ENCODE measurements at regions not wholly inside any gene's neighbourhood (a gene's known extent, or its start where the extent isn't known, plus 50 kb on each side); places are given as distances from the start of the nearest gene placed in this dataset.
"Not testable (repeated sequence)": the region's sequence is repeated elsewhere in the genome, so short reads cannot be mapped to it uniquely, and the experiment has no call there.

GRCh38 chr18:1691863-1692262, 787.2 kb downstream of the ADCYAP1 start:
- Mint-ChIP-seq H3K27ac (no peak overlapping the region), H3K36me3 (ENCODE audit: low read depth) (no peaks in the 10 kb centered on the region), H3K9me3 (no peaks in the 10 kb centered on the region), H3K4me1 (ENCODE audit: low read depth) (no peaks in the 10 kb centered on the region), H3K27me3 (no peaks in the 10 kb centered on the region), H3K4me3 (no peak overlapping the region)

DNA sequence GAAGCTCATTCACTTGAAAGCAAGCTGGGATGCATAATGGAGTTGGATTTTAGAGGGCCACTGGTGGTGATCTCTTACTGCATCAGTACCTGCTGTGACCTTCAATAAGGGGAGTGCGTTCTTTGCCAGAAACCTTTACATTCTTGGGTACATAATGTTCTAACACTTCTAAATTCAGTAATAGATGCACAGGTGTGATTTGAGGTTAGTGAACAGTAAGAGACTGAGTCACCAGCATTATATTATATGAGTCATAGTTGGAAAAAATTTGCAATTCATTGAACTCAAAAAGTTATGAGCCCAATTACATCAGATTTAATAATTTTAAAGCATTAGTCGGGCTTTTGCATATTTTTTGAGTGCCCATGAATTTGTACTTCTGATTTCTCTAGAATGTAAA, 803.3 kb downstream of the ADCYAP1 start:
- H3K36me3 Mint-ChIP-seq (ENCODE audit: low read depth) = no peaks in the 10 kb centered on the region
- no peak overlapping the region for H3K4me3 Mint-ChIP-seq
- H3K27ac Mint-ChIP-seq = no peak overlapping the region
- no peaks in the 10 kb centered on the region for H3K27me3 Mint-ChIP-seq
- no peaks in the 10 kb centered on the region for H3K4me1 Mint-ChIP-seq (ENCODE audit: low read depth)
- H3K9me3 Mint-ChIP-seq = no peaks in the 10 kb centered on the region

DNA sequence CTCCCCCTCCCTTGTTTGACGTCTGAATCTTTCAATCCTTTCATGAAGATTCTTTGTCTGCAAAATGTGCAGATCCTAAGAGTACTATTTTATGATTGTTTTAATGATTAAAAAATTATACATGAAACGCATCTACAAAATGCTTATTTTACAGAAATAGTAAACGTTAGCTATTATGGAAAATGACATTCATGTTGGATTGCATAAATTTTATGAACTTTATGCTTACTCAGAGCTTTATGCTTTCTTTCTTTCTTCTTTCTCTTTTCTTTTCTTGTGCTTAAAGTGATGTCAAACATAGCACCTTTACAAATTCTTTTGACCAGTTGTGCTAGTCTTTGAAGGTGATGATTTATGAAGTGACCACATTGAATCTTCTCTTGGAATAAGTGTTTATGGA, 805.4 kb downstream of the ADCYAP1 start:
- H3K27ac Mint-ChIP-seq = no peak overlapping the region
- H3K36me3 Mint-ChIP-seq (ENCODE audit: low read depth) = no peaks in the 10 kb centered on the region
- no peak overlapping the region for H3K4me3 Mint-ChIP-seq
- H3K27me3 Mint-ChIP-seq = no peaks in the 10 kb centered on the region
- H3K9me3 Mint-ChIP-seq = no peaks in the 10 kb centered on the region
- H3K4me1 Mint-ChIP-seq (ENCODE audit: low read depth) = no peaks in the 10 kb centered on the region

DNA sequence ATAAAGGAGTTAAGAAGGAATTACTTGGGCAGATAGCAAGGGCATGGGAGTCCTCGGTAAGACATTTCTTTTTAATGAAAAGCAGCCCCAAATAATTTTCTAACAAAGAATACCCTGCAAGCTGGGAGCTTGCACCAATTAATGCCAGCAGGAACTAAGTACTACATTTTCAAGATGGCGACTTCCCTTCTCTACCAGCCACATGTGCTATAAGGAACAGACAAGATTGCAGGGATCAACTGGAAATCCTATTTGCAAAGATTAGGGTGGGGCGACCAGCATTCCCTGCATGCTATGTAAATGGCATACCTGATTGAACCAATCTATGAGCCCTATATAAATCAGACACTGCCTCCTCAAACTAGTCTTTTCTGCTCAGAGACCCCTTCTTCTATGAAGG, 827.5 kb downstream of the ADCYAP1 start:
- H3K36me3 Mint-ChIP-seq (ENCODE audit: low read depth) = no peaks in the 10 kb centered on the region
- H3K9me3 Mint-ChIP-seq = peaks cover 4% of the 10 kb centered on the region
- H3K27me3 Mint-ChIP-seq = no peaks in the 10 kb centered on the region
- no peak overlapping the region for H3K4me3 Mint-ChIP-seq
- no peaks in the 10 kb centered on the region for H3K4me1 Mint-ChIP-seq (ENCODE audit: low read depth)
- no peak overlapping the region for H3K27ac Mint-ChIP-seq

DNA sequence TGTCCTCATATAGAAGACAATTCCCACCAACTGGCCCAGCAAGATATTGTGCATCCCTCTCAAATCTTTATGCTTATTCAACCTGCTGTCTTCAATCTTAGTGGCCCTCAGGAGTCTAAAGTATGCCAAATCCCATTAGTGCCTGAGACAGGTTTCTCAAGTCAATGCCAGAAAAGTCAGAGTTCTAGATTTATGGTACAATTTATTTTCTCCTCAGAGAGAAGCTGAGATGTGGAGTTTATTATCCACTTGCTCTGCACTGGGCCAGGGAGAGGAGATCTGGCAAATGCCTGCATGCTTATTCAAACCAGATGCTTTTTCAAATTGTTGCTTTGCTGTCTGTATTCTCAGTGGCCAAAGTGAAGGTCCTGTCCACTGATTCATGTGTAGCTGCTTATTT, 825.2 kb downstream of the METTL4 start:
- H3K36me3 Mint-ChIP-seq (ENCODE audit: low read depth) = no peaks in the 10 kb centered on the region
- no peaks in the 10 kb centered on the region for H3K9me3 Mint-ChIP-seq
- no peak overlapping the region for H3K4me3 Mint-ChIP-seq
- no peaks in the 10 kb centered on the region for H3K4me1 Mint-ChIP-seq (ENCODE audit: low read depth)
- H3K27me3 Mint-ChIP-seq = no peaks in the 10 kb centered on the region
- no peak overlapping the region for H3K27ac Mint-ChIP-seq

GRCh38 chr18:1751249-1751648, 820.1 kb downstream of the METTL4 start:
- Mint-ChIP-seq H3K4me3 (no peak overlapping the region), H3K4me1 (ENCODE audit: low read depth) (no peaks in the 10 kb centered on the region), H3K9me3 (no peaks in the 10 kb centered on the region), H3K27me3 (no peaks in the 10 kb centered on the region), H3K27ac (no peak overlapping the region), H3K36me3 (ENCODE audit: low read depth) (no peaks in the 10 kb centered on the region)

GRCh38 chr18:1760901-1761300, 810.4 kb downstream of the METTL4 start:
- Mint-ChIP-seq H3K9me3 (no peaks in the 10 kb centered on the region), H3K4me3 (no peak overlapping the region)

DNA sequence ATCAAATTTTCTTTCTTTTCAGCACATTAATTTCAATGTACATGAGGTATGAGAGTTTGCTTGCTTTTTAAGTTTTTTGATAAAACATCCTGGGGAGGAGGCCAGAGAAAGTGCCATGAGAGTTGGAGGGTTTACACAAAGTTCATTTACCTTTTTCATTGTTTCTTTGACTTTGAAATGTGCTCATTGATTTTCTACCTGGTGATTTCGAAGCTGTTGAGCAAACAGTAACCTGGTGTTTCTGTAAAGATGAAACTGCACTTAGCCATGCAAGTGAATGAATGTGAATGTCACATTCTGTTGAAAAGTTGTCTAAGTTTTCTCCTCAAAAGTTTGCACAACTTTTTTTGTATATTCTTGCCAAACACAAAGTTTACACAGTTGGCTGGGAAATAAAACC, 797.0 kb downstream of the METTL4 start:
- peaks cover 7% of the 10 kb centered on the region for H3K9me3 Mint-ChIP-seq
- no peaks in the 10 kb centered on the region for H3K4me1 Mint-ChIP-seq (ENCODE audit: low read depth)
- H3K36me3 Mint-ChIP-seq (ENCODE audit: low read depth) = no peaks in the 10 kb centered on the region
- no peak overlapping the region for H3K4me3 Mint-ChIP-seq
- H3K27ac Mint-ChIP-seq = no peak overlapping the region
- no peaks in the 10 kb centered on the region for H3K27me3 Mint-ChIP-seq

More at GRCh38 chr18:1760901-1761300, 810.4 kb downstream of the METTL4 start:
- Mint-ChIP-seq H3K4me1 (ENCODE audit: low read depth) (no peaks in the 10 kb centered on the region), H3K27ac (no peak overlapping the region), H3K27me3 (no peaks in the 10 kb centered on the region), H3K36me3 (ENCODE audit: low read depth) (no peaks in the 10 kb centered on the region)

DNA sequence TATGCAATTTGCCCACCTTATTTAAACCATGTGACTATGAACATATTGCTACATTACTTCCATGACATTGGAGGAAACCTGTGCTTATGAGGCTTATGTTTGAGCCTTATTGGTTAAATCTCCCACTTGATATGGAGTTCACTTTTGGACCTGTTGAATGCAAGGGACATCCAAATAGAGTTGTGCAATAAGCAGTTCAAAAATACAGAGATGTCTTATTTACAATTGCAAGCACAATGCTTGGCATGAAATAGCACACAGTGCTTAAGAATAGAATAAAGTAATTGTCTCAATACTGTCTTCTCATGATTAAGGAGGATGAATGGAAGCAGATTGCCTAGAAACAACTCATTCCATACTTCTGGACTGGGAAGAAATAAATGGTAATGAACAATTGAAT, 793.5 kb downstream of the METTL4 start:
- no peak overlapping the region for H3K4me3 Mint-ChIP-seq
- no peaks in the 10 kb centered on the region for H3K27me3 Mint-ChIP-seq
- no peaks in the 10 kb centered on the region for H3K36me3 Mint-ChIP-seq (ENCODE audit: low read depth)
- peaks cover 7% of the 10 kb centered on the region for H3K9me3 Mint-ChIP-seq
- H3K27ac Mint-ChIP-seq = no peak overlapping the region
- H3K4me1 Mint-ChIP-seq (ENCODE audit: low read depth) = no peaks in the 10 kb centered on the region

- Mint-ChIP-seq H3K4me1 (ENCODE audit: low read depth) (no peaks in the 10 kb centered on the region), H3K9me3 (peaks cover 7% of the 10 kb centered on the region), H3K36me3 (ENCODE audit: low read depth) (no peaks in the 10 kb centered on the region), H3K27me3 (no peaks in the 10 kb centered on the region), H3K4me3 (no peak overlapping the region), H3K27ac (no peak overlapping the region)
Measured at GRCh38 chr18:1778496-1779178, 792.7 kb downstream of the METTL4 start.

DNA sequence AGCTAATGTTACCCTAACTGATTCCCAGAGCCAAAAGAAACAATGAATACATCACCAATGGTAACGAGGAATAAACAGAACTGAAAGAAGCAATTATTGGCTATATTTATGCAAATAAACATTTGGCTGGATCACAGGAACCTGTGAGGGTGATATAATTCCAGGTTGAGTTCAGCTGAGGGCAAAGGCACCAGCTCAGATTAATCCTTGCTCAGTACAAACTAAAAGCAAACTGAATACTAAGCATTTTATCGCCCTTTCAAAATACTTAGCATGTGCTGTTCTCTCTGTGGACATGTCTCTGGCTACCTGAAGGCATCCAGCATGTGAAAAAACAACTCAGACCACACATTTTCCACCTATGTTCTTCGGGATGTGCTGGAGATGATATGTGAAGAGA, 791.7 kb downstream of the METTL4 start:
- H3K27me3 Mint-ChIP-seq = no peaks in the 10 kb centered on the region
- no peaks in the 10 kb centered on the region for H3K36me3 Mint-ChIP-seq (ENCODE audit: low read depth)
- no peak overlapping the region for H3K27ac Mint-ChIP-seq
- no peak overlapping the region for H3K4me3 Mint-ChIP-seq
- peaks cover 7% of the 10 kb centered on the region for H3K9me3 Mint-ChIP-seq
- no peaks in the 10 kb centered on the region for H3K4me1 Mint-ChIP-seq (ENCODE audit: low read depth)

DNA sequence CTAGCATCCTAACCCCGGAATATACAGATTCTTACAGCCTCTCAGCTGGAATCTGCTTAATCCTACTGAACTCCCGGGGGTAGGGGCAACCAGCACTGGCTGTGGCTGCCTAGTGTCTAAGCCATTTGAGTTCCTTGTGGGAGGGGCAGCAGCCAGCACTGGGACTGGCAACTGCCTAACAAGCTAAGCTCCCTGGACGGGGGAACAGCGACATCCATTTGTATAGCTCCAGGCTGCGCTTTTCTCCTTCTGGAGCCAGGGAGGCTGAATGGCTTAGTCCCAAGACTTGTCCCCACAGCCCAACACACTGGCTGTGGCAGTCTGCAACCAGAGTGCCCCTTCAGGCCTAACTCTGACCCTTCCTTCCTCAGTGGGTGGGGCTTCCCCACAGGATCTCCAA, 787.2 kb downstream of the METTL4 start:
- no peaks in the 10 kb centered on the region for H3K9me3 Mint-ChIP-seq
- H3K4me1 Mint-ChIP-seq (ENCODE audit: low read depth) = no peaks in the 10 kb centered on the region
- no peaks in the 10 kb centered on the region for H3K27me3 Mint-ChIP-seq
- H3K4me3 Mint-ChIP-seq = no peak overlapping the region
- H3K27ac Mint-ChIP-seq = no peak overlapping the region
- H3K36me3 Mint-ChIP-seq (ENCODE audit: low read depth) = no peaks in the 10 kb centered on the region

DNA sequence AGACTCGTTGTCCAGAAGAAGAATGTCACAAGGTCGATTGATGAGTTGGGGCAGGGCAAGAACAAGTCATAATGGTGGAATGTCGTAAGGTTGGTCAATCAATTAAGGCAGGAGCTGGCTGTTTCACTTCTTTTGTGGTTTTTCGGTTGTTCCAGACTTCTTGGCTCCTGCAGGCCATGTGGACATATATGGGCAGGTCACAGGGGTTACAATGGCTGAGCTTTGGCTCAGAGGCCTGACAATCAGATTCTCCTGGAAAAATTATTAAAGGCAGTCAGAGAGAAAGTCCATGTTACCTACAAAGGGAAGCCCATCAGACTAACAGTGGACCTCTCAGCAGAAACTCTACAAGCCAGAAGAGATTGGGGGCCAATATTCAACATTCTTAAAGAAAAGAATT, 785.3 kb downstream of the METTL4 start:
- H3K27ac Mint-ChIP-seq; H3K4me3 Mint-ChIP-seq; H3K4me1 Mint-ChIP-seq (ENCODE audit: low read depth); H3K9me3 Mint-ChIP-seq; H3K36me3 Mint-ChIP-seq (ENCODE audit: low read depth); H3K27me3 Mint-ChIP-seq: not testable (repeated sequence)

GRCh38 chr18:1796636-1797035, 774.7 kb downstream of the METTL4 start:
- no peaks in the 10 kb centered on the region for H3K4me1 Mint-ChIP-seq (ENCODE audit: low read depth)
- no peak overlapping the region for H3K27ac Mint-ChIP-seq
- no peak overlapping the region for H3K4me3 Mint-ChIP-seq
- H3K36me3 Mint-ChIP-seq (ENCODE audit: low read depth) = no peaks in the 10 kb centered on the region
- H3K9me3 Mint-ChIP-seq = no peaks in the 10 kb centered on the region
- no peaks in the 10 kb centered on the region for H3K27me3 Mint-ChIP-seq

DNA sequence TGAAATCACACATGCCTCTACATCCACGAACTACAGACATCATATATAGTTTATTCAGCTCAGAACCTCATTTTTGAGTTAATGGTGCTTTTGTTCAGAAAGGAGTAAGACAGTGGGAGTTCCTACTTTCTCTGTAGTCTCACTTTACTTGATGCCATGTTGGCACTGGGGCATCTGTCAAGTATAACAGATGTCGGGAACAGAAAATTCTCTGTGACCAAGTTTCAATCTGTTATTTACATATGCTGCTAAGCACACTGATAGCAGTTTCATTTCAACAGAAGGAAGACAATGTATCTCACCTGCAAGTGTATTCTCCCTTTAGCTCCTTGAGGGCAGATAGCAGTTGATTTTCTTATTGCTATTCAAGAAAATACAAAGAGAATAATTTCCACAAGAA, 774.1 kb downstream of the METTL4 start:
- H3K36me3 Mint-ChIP-seq (ENCODE audit: low read depth) = no peaks in the 10 kb centered on the region
- no peak overlapping the region for H3K27ac Mint-ChIP-seq
- H3K4me1 Mint-ChIP-seq (ENCODE audit: low read depth) = no peaks in the 10 kb centered on the region
- no peaks in the 10 kb centered on the region for H3K27me3 Mint-ChIP-seq
- H3K4me3 Mint-ChIP-seq = no peak overlapping the region
- no peaks in the 10 kb centered on the region for H3K9me3 Mint-ChIP-seq

- no peaks in the 10 kb centered on the region for H3K36me3 Mint-ChIP-seq (ENCODE audit: low read depth)
- H3K4me1 Mint-ChIP-seq (ENCODE audit: low read depth) = no peaks in the 10 kb centered on the region
- no peaks in the 10 kb centered on the region for H3K27me3 Mint-ChIP-seq
- H3K4me3 Mint-ChIP-seq = no peak overlapping the region
- H3K27ac Mint-ChIP-seq = no peak overlapping the region
- H3K9me3 Mint-ChIP-seq = no peaks in the 10 kb centered on the region
Measured at GRCh38 chr18:1805521-1805920, 765.8 kb downstream of the METTL4 start.
